ENCODE measurements at regions not wholly inside any gene's neighbourhood (a gene's known extent, or its start where the extent isn't known, plus 50 kb on each side); places are given as distances from the start of the nearest gene placed in this dataset.

DNA sequence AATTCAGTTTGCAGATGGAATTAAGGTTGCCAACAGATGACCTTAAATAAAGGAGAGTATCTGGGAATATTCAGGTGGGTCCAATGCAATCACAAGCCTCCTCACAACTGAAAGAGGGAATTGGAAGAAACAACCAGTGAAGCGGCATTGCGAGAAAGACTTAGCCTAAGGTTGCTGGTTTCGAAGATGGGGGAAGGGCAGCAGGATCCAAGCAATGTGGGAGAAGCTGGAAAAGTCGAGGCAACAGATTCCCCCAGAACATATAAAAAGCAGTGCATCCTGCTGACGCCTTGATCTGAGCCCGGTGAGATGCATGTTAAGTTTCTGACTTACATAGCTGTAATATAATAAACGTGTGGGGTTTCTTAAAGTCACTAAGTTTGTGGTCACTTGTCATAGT lies 162.5 kb downstream of the NDUFA10 start:
- POLR2A ChIA-PET, result no interaction called here
- DNase-seq (ENCODE audit: extremely low read depth in 1 of 4, low spot score in 3 of 4) (no peak), ATAC-seq (no peak), FAIRE-seq (no peak)
- in situ Hi-C loops (cut with MboI), result no loop called here
- H2AFZ ChIP-seq (ENCODE audit: low read depth, low read length), result no peak overlapping the region
- H3K79me2 ChIP-seq (ENCODE audit: control insufficient read depth, insufficient read depth, low read length), result no peaks in the 10 kb centered on the region
- no peaks in the 10 kb centered on the region; a peak in 1 of 5 replicates for H3K27me3 ChIP-seq (ENCODE audit: control insufficient read depth in 2 of 2, insufficient read depth in 2 of 2, low read length in 2 of 2)
- H3K27ac ChIP-seq (ENCODE audit: extremely low read depth, low read depth, low read length), result no peak overlapping the region
- H3K9me3 ChIP-seq (replicated peaks; ENCODE audit: control insufficient read depth, insufficient read depth, low read depth, low read length), result peaks cover 5% of the 10 kb centered on the region; the same call in 1 of the 2 replicates
- 7% methylated on average over 7 of the region's 7 CpGs for WGBS (ENCODE audit: insufficient coverage, low coverage, missing lambda C conversion rate)
- intact Hi-C loops (cut with micrococcal nuclease), result no loop called here
- H3K4me1 ChIP-seq (replicated peaks in 1 of 2; ENCODE audit: control insufficient read depth in 2 of 2, insufficient read depth in 2 of 2, low read length in 2 of 2), result no peaks in the 10 kb centered on the region
- BruUV-seq (replicated peaks), result no TSS peak
- CTCF ChIA-PET (ENCODE audit: low intra/inter-chr PET ratio), result interaction anchor here (0.6 kb wide), 1 partner anchor 689 kb away, joined by 3 read pairs; no protein-coding TSS in a partner anchor
- no peak overlapping the region for H3K4me2 ChIP-seq (ENCODE audit: insufficient read depth, low read length)
- H3K9ac ChIP-seq (ENCODE audit: insufficient read depth in 1 of 2, low read depth in 2 of 2, low read length in 2 of 2), result no peak overlapping the region
- no peaks in the 10 kb centered on the region for H3K36me3 ChIP-seq (ENCODE audit: control insufficient read depth, insufficient read depth, low read length)
- no peak overlapping the region for H3K4me3 ChIP-seq
- H3K9me1 ChIP-seq (ENCODE audit: control insufficient read depth, insufficient read depth, low read length), result no peaks in the 10 kb centered on the region
- no peak for TF ChIP-seq SMARCC2 (IDR thresholded peaks at IDR 0.05; ENCODE audit: low read depth)
- no peak for TF ChIP-seq YBX1 (IDR thresholded peaks at IDR 0.05)
- TF ChIP-seq, protein P1, sequence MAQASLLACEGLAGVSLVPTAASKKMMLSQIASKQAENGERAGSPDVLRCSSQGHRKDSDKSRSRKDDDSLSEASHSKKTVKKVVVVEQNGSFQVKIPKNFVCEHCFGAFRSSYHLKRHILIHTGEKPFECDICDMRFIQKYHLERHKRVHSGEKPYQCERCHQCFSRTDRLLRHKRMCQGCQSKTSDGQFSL (CRISPR knock-in tag; IDR thresholded peaks at IDR 0.05), result no peak
- TF ChIP-seq, protein P1 (tag; IDR thresholded peaks at IDR 0.05), result no peak
- TF ChIP-seq BDP1 (IDR thresholded peaks at IDR 0.05; ENCODE audit: insufficient read depth, insufficient read length), result no peak
- no peak for TF ChIP-seq NR1H2 (CRISPR knock-in tag; IDR thresholded peaks at IDR 0.05)
- no peak for TF ChIP-seq TEAD2 (tag; IDR thresholded peaks at IDR 0.05)
- no peak for TF ChIP-seq RUNX1 (IDR thresholded peaks at IDR 0.05; ENCODE audit: low read depth)
- TF ChIP-seq, protein P2, sequence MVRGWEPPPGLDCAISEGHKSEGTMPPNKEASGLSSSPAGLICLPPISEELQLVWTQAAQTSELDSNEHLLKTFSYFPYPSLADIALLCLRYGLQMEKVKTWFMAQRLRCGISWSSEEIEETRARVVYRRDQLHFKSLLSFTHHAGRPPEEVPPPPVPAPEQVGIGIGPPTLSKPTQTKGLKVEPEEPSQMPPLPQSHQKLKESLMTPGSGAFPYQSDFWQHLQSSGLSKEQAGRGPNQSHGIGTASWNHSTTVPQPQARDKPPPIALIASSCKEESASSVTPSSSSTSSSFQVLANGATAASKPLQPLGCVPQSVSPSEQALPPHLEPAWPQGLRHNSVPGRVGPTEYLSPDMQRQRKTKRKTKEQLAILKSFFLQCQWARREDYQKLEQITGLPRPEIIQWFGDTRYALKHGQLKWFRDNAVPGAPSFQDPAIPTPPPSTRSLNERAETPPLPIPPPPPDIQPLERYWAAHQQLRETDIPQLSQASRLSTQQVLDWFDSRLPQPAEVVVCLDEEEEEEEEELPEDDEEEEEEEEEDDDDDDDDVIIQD (CRISPR knock-in tag; IDR thresholded peaks at IDR 0.05), result no peak
- no peak for TF ChIP-seq HNRNPUL1 (IDR thresholded peaks at IDR 0.05; ENCODE audit: low read length)
- TF ChIP-seq ARHGAP35 (IDR thresholded peaks at IDR 0.05; ENCODE audit: partially characterized antibody), result no peak
- no peak for TF ChIP-seq CREM (IDR thresholded peaks at IDR 0.05; ENCODE audit: low read depth)
- TF ChIP-seq, protein P3, sequence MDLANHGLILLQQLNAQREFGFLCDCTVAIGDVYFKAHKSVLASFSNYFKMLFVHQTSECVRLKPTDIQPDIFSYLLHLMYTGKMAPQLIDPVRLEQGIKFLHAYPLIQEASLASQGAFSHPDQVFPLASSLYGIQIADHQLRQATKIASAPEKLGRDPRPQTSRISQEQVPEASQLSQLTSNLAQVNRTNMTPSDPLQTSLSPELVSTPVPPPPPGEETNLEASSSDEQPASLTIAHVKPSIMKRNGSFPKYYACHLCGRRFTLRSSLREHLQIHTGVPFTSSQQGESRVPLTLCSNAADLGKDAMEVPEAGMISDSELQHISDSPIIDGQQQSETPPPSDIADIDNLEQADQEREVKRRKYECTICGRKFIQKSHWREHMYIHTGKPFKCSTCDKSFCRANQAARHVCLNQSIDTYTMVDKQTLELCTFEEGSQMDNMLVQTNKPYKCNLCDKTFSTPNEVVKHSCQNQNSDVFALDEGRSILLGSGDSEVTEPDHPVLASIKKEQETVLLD (IDR thresholded peaks at IDR 0.05), result no peak
- no peaks in the 10 kb centered on the region for H4K20me1 ChIP-seq (replicated peaks; ENCODE audit: control insufficient read depth, insufficient read depth, low read length)
